Ectodermal cell (in vitro differentiated cells): ENCODE measurements at regions not wholly inside any gene's neighbourhood (a gene's known extent, or its start where the extent isn't known, plus 50 kb on each side); places are given as distances from the start of the nearest gene placed in this dataset.

Experiments used
- H3K27ac ChIP-seq: 2 replicates; pipeline ENCODE4 v1.7.0; 2013; ENCODE audit warnings: mild to moderate bottlenecking, low read depth, low read length; ENCODE audit not compliant: insufficient read depth, poor library complexity, severe bottlenecking
- H3K27me3 ChIP-seq: 2 replicates; pipeline ENCODE4 v1.7.0; 2013; ENCODE audit warnings: mild to moderate bottlenecking, low read length; ENCODE audit not compliant: insufficient read depth, control insufficient read depth, poor library complexity, severe bottlenecking
- H3K36me3 ChIP-seq: one replicate; pipeline ENCODE4 v1.7.0; 2013; ENCODE audit warnings: low read length; ENCODE audit not compliant: control insufficient read depth, insufficient read depth
- H3K4me1 ChIP-seq: one replicate; pipeline ENCODE4 v1.7.0; 2013; ENCODE audit warnings: low read length; ENCODE audit not compliant: control insufficient read depth, insufficient read depth
- H3K4me3 ChIP-seq: 2 replicates; pipeline ENCODE4 v1.7.0; 2013; ENCODE audit warnings: low read depth, low read length, control low read depth; ENCODE audit not compliant: insufficient read depth
- H3K9me3 ChIP-seq: 2 replicates; pipeline ENCODE4 v1.7.0; 2013; ENCODE audit warnings: mild to moderate bottlenecking, low read length, moderate library complexity; ENCODE audit not compliant: control insufficient read depth
- WGBS, 2 experiments: methylation state at CpG; one replicate each; pipeline ENCODE4 v1.1.7; 2013; ENCODE audit warnings: missing lambda C conversion rate in 2 of 2; 5-methylcytosine and 5-hydroxymethylcytosine counted together

- H3K4me3 ChIP-seq, result no peak overlapping the region
- 48 to 93% methylated on average over 1 to 2 of the region's 2 CpGs for WGBS, 2 experiments
- H3K27ac ChIP-seq, result no peak overlapping the region
- H3K27me3 ChIP-seq, result no peaks in the 10 kb centered on the region
- no peaks in the 10 kb centered on the region for H3K36me3 ChIP-seq
- no peaks in the 10 kb centered on the region for H3K4me1 ChIP-seq
- H3K9me3 ChIP-seq, result no peaks in the 10 kb centered on the region
These were observed 127.2 kb upstream of the THY1 start for GRCh38 chr11:119550053-119550752.

- no peaks in the 10 kb centered on the region for H3K9me3 ChIP-seq
- no peak overlapping the region for H3K27ac ChIP-seq
- H3K4me3 ChIP-seq, result no peak overlapping the region
- WGBS, 2 experiments, result 94 to 95% methylated on average over 5 of the region's 5 CpGs
- no peaks in the 10 kb centered on the region for H3K4me1 ChIP-seq
- H3K36me3 ChIP-seq, result no peaks in the 10 kb centered on the region
- no peaks in the 10 kb centered on the region for H3K27me3 ChIP-seq
These were observed 124.5 kb upstream of the THY1 start for GRCh38 chr11:119547511-119547910.

DNA sequence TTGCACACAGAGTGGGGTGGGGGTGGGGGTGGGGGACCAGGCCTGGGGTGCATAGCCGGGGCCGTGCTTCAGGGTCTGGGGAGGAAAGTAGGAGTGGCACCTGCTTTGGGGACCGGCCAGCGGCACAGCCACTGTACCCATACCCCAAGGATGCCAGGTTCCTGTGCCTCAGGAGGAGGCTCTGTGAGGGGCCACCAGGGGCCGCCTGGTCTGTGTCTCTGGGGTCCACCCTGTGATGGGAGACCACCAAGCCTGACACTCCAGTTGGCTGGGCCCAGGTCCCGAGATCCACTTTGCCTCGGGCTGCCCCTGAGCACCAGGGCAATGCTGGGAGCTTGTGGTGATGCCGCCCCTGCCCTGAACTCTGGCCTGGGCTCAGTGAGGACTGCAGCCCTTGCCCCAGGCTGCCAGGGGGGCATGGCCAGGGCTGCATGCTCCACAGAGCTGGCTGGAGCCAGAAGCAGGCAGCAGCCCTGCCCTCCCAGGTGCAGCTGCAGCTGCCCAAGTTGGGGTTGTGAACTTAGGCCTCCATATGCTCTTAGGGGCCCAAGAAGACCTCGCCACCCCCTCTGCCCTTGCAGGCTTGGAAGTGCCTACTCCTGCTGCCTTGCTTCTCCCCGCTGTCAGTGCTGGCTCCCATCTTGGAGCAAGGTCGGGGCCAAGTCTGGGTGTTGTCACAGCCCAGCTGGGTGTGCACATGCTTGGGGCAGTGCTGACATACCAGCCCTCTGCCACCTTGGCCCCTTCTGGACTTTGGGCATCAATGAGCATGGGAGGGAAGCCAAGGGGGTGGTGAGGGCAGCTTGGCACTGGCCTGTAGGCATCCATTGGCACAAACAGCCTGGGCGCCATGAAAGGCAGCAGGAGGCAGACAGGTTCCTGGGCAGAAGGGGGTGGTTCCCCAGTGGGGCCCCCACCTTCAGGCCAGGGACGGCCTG is 123.3 kb upstream of the THY1 start:
- Histone ChIP-seq H3K4me3 (no peak overlapping the region), H3K27ac (no peak overlapping the region), H3K36me3 (no peaks in the 10 kb centered on the region), H3K4me1 (no peaks in the 10 kb centered on the region), H3K27me3 (no peaks in the 10 kb centered on the region), H3K9me3 (no peaks in the 10 kb centered on the region)
- 93% methylated on average over 13 of the region's 13 CpGs for WGBS, 2 experiments

GRCh38 chr11:119540370-119541125 is 117.6 kb upstream of the THY1 start:
- Histone ChIP-seq H3K9me3 (no peaks in the 10 kb centered on the region), H3K36me3 (no peaks in the 10 kb centered on the region), H3K27me3 (no peaks in the 10 kb centered on the region), H3K4me3 (no peak overlapping the region), H3K4me1 (no peaks in the 10 kb centered on the region), H3K27ac (no peak overlapping the region)
- 96 to 97% methylated on average over 7 of the region's 7 CpGs for WGBS, 2 experiments

DNA sequence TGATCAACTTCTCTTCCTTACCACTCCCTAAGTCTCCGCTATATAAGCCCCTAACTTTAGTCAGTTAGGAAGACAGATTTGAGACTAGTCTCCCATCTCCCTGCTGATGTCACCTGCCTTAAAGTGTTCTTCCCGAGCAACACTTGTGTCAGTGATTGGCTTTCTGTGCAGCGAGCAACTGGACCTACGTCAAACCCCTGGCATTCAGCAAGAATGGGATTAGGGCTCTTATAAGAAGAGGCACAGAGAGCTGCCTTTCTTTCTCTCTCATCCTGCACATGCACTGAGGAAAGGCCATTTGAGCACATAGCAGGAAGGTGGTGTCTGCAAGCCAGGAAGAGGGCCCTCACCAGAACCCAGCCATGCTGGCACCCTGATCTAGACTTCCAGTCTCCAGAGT is 116.6 kb upstream of the THY1 start:
- H3K4me3 ChIP-seq, result no peak overlapping the region
- H3K9me3 ChIP-seq, result no peaks in the 10 kb centered on the region
- no peaks in the 10 kb centered on the region for H3K36me3 ChIP-seq
- H3K4me1 ChIP-seq, result no peaks in the 10 kb centered on the region
- WGBS, 2 experiments, result 92 to 93% methylated on average over 4 of the region's 4 CpGs
- no peaks in the 10 kb centered on the region for H3K27me3 ChIP-seq
- H3K27ac ChIP-seq, result no peak overlapping the region

DNA sequence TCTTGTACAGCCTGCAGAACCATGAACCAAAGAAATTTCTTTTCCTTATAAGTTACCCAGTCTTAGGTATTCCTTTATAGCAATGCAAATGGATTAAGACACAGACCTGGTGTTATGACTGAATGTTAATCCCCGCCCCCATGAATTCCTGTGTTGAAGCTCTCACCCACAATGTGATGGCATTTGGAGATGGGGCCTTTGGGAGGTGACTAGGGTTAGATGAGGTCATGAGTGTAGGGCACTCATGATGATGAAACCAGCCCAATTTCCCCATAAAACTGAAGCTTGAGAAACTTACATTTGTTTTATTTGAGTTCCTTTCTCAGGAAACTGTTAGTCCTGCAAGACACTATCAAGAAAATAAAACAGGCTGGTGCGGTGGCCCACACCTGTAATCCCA is 115.8 kb upstream of the THY1 start:
- Histone ChIP-seq H3K36me3 (no peaks in the 10 kb centered on the region), H3K4me1 (no peaks in the 10 kb centered on the region), H3K4me3 (no peak overlapping the region), H3K9me3 (no peaks in the 10 kb centered on the region), H3K27ac (no peak overlapping the region), H3K27me3 (no peaks in the 10 kb centered on the region)
- 94 to 98% methylated on average over 2 of the region's 2 CpGs for WGBS, 2 experiments

- no peaks in the 10 kb centered on the region for H3K27me3 ChIP-seq
- no peak overlapping the region for H3K27ac ChIP-seq
- 63 to 65% methylated on average over 12 of the region's 12 CpGs for WGBS, 2 experiments
- H3K9me3 ChIP-seq, result no peaks in the 10 kb centered on the region
- H3K4me1 ChIP-seq, result no peaks in the 10 kb centered on the region
- H3K4me3 ChIP-seq, result no peak overlapping the region
- H3K36me3 ChIP-seq, result no peaks in the 10 kb centered on the region
These were observed 114.6 kb upstream of the THY1 start for GRCh38 chr11:119537306-119538253.

DNA sequence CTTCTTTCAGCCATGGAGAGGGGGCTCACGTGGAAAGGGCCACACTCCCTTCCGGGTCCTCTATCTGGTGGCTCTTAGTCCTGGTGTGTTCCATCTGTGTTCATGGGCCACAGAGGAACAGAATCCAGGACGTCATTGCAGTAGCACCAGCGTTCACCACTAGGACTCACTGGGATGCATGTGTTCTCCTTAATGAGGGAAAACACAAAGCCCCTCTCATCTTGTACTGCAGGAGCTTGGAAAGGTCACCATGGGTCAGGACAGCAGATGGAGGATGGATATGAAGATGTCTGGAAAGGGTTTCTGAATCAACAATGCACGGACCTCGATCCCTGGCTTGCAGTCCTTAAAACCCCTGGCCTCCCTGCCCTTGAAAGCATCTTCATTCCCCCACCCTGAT is 113.8 kb upstream of the THY1 start:
- Histone ChIP-seq H3K36me3 (no peaks in the 10 kb centered on the region), H3K9me3 (no peaks in the 10 kb centered on the region), H3K4me3 (no peak overlapping the region), H3K4me1 (no peaks in the 10 kb centered on the region), H3K27ac (no peak overlapping the region), H3K27me3 (no peaks in the 10 kb centered on the region)
- 90% methylated on average over 6 of the region's 6 CpGs for WGBS, 2 experiments

DNA sequence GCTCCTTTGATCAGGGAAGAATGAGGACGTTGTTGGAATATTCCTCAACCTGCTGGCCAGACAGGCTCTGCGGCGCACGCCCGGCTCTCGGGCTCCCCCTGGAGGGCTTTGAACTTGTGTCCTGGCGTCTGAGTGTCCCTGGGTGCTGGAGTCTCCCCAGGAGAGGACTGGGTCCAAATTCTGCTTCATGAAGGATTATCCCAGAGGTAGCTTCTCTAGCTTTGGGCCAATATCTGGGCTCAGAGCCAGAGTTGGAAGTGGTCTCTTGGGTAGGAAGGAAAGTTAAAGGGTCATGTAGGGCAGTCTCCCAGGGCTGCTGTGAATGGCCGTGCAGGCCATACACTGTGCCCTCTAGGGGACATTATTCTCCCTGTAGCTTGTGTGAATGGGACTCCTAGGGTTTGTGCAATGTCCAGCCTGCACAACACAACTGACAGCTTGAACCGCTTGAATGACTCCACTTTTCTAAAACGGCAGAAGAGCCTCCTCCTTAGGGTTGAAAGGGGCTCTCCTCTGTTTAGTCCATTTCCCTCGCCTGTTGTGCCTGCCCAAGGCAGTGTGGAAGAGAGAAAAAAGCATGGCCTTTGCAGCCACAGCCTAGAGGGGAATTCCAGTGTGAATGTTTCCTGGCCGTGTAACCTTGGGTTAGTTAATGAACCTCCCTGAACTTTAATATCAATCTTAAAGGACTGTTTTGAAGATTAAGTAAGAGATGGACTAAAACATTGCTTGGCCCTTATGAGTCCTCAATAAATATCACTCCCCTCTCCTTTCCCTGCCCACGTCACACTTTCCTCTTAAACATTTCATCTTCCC is 111.2 kb upstream of the THY1 start:
- no peaks in the 10 kb centered on the region for H3K4me1 ChIP-seq
- H3K27me3 ChIP-seq, result no peaks in the 10 kb centered on the region
- H3K27ac ChIP-seq, result no peak overlapping the region
- no peak overlapping the region for H3K4me3 ChIP-seq
- WGBS, 2 experiments, result 29 to 32% methylated on average over 13 of the region's 13 CpGs
- H3K36me3 ChIP-seq, result no peaks in the 10 kb centered on the region
- H3K9me3 ChIP-seq, result no peaks in the 10 kb centered on the region
